SIG-M5 treated with dmso at 0.1 percent for 504 hours (cell line): ENCODE measurements at regions not wholly inside any gene's neighbourhood (a gene's known extent, or its start where the extent isn't known, plus 50 kb on each side); places are given as distances from the start of the nearest gene placed in this dataset.
A peak's percentile ranks its signal among the peaks of the same experiment; 100 is the strongest.

Source experiments
- DNase-seq: peaks from one replicate; lab custom pipeline; 2025; ENCODE audit not compliant: unreplicated experiment; lab: John Stamatoyannopoulos, UW

- DNase-seq: no peak
Observed at GRCh38 chrX:38886112-38886511, 84.9 kb downstream of the MID1IP1 start.

GRCh38 chrX:38887222-38887621, 86.0 kb downstream of the MID1IP1 start:
- no peak for DNase-seq

- DNase-seq: no peak
Observed at GRCh38 chrX:38890326-38890725, 89.1 kb downstream of the MID1IP1 start.

GRCh38 chrX:38890963-38891362, 89.7 kb downstream of the MID1IP1 start:
- DNase-seq: no peak

- no peak for DNase-seq
Observed at GRCh38 chrX:38891641-38892413, 90.6 kb downstream of the MID1IP1 start.

- no peak for DNase-seq
Observed at GRCh38 chrX:38893441-38893840, 92.2 kb downstream of the MID1IP1 start.

- DNase-seq: no peak
Observed at GRCh38 chrX:38895775-38896174, 94.5 kb downstream of the MID1IP1 start.

GRCh38 chrX:38896724-38897298, 95.6 kb downstream of the MID1IP1 start:
- DNase-seq: no peak

- DNase-seq: peak; percentile 6
Observed at GRCh38 chrX:38898261-38898660, 97.0 kb downstream of the MID1IP1 start.

- no peak for DNase-seq
Observed at GRCh38 chrX:38899650-38900049, 98.4 kb downstream of the MID1IP1 start.

GRCh38 chrX:38900719-38901118, 99.5 kb downstream of the MID1IP1 start:
- no peak for DNase-seq

- no peak for DNase-seq
Observed at GRCh38 chrX:38902972-38903492, 101.8 kb downstream of the MID1IP1 start.

- no peak for DNase-seq
Observed at GRCh38 chrX:38916801-38917200, 115.5 kb downstream of the MID1IP1 start.

GRCh38 chrX:38917954-38918353, 116.7 kb downstream of the MID1IP1 start:
- DNase-seq: no peak

- DNase-seq: no peak
Observed at GRCh38 chrX:38919202-38919601, 117.9 kb downstream of the MID1IP1 start.

- DNase-seq: no peak
Observed at GRCh38 chrX:38919853-38920528, 118.7 kb downstream of the MID1IP1 start.

- DNase-seq: no peak
Observed at GRCh38 chrX:38923451-38923969, 122.3 kb downstream of the MID1IP1 start.

- no peak for DNase-seq
Observed at GRCh38 chrX:38927592-38927991, 126.3 kb downstream of the MID1IP1 start.

- no peak for DNase-seq
Observed at GRCh38 chrX:38929966-38930421, 128.7 kb downstream of the MID1IP1 start.

- DNase-seq: no peak
Observed at GRCh38 chrX:38930474-38930873, 129.2 kb downstream of the MID1IP1 start.

GRCh38 chrX:38935561-38935960, 134.3 kb downstream of the MID1IP1 start:
- DNase-seq: no peak

GRCh38 chrX:38937400-38937799, 136.1 kb downstream of the MID1IP1 start:
- DNase-seq: no peak
